PFSK-1 (cell line): ENCODE measurements at regions not wholly inside any gene's neighbourhood (a gene's known extent, or its start where the extent isn't known, plus 50 kb on each side); places are given as distances from the start of the nearest gene placed in this dataset.

ENCODE experiments used
- FOXP2 ChIP-seq: optimal IDR thresholded peaks from 2 replicates; pipeline ENCODE3; 2011; ENCODE audit warnings: borderline replicate concordance, control low read depth, inconsistent platforms; ENCODE audit not compliant: insufficient read depth; ENCODE audit errors: extremely low read length, extremely low read depth
- POLR2AphosphoS5 ChIP-seq: IDR thresholded peaks from 2 replicates; pipeline ENCODE4 v1.6.1; 2012; ENCODE audit warnings: low read depth, mild to moderate bottlenecking, control low read depth, low read length, moderate library complexity
- SIN3A ChIP-seq: IDR thresholded peaks from 2 replicates; pipeline ENCODE4 v1.6.1; 2012; ENCODE audit warnings: mild to moderate bottlenecking, low read length, moderate library complexity, borderline replicate concordance; ENCODE audit not compliant: insufficient read depth
- TAF1 ChIP-seq: IDR thresholded peaks from 2 replicates; pipeline ENCODE4 v1.6.1; 2012; ENCODE audit warnings: low read length, control low read depth, borderline replicate concordance; ENCODE audit not compliant: insufficient read depth
- TF ChIP-seq, protein P1 (sequence below), 2 experiments: IDR thresholded peaks; 2 replicates each; pipeline versions ENCODE4 v1.6.1 to v1.8.0; 2011 to 2012; ENCODE audit warnings: low read depth in 2 of 2, low read length in 2 of 2, control low read depth in 1 of 2, inconsistent platforms in 1 of 2, mild to moderate bottlenecking in 1 of 2, moderate library complexity in 1 of 2; ENCODE audit not compliant: insufficient read depth in 1 of 2

DNA sequence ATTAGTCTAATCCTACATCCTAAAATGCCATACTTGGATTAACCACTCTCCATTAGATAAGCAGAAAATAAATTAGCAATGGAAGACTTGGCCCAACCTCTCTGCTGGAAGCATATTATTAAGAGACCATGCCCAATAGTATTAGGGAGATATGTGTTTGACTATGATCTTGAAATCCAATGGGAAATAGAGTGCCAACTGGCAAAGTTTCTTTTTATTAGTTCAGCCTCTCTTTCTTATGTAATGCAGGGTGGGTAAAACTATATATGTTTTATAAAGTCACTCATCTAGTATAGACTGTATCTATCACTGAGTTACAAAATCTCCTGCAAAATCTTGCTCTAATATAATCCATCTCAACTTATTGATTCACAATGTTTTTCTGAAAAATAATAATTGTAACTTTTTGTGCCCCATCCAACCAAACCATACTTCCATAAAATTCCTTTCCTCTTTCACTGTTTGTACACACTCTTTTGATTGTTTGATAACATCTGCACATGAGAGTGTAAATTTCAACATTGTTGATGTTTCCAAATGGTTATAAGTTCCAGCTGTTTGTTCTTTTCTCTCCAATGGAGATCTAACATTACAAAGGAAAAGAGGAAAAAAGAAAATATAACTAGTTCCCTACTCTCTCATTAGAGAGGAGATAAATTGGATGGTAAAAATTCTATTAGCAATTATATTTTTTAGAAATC is 408.1 kb upstream of the ADGRL2 start:
- TF ChIP-seq FOXP2 (no peak), POLR2AphosphoS5 (no peak), TAF1 (no peak), SIN3A (no peak)
- TF ChIP-seq, protein P1, sequence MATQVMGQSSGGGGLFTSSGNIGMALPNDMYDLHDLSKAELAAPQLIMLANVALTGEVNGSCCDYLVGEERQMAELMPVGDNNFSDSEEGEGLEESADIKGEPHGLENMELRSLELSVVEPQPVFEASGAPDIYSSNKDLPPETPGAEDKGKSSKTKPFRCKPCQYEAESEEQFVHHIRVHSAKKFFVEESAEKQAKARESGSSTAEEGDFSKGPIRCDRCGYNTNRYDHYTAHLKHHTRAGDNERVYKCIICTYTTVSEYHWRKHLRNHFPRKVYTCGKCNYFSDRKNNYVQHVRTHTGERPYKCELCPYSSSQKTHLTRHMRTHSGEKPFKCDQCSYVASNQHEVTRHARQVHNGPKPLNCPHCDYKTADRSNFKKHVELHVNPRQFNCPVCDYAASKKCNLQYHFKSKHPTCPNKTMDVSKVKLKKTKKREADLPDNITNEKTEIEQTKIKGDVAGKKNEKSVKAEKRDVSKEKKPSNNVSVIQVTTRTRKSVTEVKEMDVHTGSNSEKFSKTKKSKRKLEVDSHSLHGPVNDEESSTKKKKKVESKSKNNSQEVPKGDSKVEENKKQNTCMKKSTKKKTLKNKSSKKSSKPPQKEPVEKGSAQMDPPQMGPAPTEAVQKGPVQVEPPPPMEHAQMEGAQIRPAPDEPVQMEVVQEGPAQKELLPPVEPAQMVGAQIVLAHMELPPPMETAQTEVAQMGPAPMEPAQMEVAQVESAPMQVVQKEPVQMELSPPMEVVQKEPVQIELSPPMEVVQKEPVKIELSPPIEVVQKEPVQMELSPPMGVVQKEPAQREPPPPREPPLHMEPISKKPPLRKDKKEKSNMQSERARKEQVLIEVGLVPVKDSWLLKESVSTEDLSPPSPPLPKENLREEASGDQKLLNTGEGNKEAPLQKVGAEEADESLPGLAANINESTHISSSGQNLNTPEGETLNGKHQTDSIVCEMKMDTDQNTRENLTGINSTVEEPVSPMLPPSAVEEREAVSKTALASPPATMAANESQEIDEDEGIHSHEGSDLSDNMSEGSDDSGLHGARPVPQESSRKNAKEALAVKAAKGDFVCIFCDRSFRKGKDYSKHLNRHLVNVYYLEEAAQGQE (IDR thresholded peaks at IDR 0.05; ENCODE audit: insufficient read depth in 1 of 2, low read depth in 2 of 2, low read length in 2 of 2) = no peak

DNA sequence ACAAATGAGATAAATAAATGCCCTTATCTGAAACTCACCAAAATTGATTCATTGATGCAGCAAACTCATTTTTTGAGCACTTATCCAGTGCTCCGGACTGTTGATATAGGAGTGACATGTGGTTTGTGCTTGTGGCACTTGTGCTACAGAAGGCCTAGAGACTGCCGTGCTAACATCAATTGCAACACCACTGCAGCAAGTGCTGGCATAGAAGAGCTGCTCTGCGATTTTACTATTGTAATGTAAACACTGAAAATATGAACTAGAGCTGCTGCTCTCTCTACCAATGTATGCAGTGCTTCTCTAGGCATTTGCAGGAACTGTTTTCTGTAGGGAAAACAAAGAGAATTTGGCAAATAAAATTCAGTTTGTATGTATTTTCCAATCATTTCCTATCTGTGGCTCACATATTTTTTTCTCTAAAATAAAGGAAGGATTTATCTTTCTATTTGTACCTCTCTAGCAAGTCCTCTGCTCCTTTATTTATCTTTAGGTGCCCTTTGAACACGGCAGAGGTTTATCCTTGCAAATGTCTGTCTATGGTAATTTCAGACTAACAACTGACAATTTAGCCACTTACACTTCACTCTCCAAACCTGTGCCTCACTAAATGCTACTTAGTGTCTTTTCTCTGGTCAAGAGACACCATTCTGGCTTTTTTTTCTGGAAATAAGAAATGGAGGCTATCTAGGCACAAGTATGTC is 409.5 kb upstream of the ADGRL2 start:
- TF ChIP-seq POLR2AphosphoS5 (no peak), SIN3A (no peak), TAF1 (no peak), FOXP2 (no peak)
- TF ChIP-seq, protein P1 (IDR thresholded peaks at IDR 0.05; ENCODE audit: insufficient read depth in 1 of 2, low read depth in 2 of 2, low read length in 2 of 2) = no peak

GRCh38 chr1:81388435-81388834 is 412.3 kb upstream of the ADGRL2 start:
- TF ChIP-seq POLR2AphosphoS5 (no peak), FOXP2 (no peak), SIN3A (no peak), TAF1 (no peak)

DNA sequence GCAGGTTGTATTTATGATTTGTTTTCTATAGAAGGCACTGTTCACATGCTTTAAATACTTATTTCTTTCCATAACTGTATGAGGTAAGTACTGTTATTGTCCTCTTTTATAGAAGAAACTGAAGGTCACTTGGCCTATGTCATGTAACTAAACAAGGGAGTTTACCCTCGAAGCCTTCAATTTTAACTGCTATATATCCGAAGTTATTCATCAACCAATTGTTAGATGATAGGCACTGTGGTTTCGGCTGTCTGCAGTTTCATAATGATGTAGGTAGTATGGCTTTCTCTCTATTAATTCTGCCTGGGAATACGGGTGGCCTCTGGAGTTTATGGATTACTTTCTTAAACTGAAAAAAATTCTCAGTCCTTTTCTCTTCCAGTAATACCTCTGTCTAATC is 413.3 kb upstream of the ADGRL2 start:
- TF ChIP-seq TAF1 (no peak), SIN3A (no peak), POLR2AphosphoS5 (no peak), FOXP2 (no peak)
- TF ChIP-seq, protein P1 (IDR thresholded peaks at IDR 0.05; ENCODE audit: insufficient read depth in 1 of 2, low read depth in 2 of 2, low read length in 2 of 2) = no peak

- no peak for TF ChIP-seq SIN3A
- TF ChIP-seq FOXP2 = no peak
- TF ChIP-seq TAF1 = no peak
Observed at GRCh38 chr1:81382561-81382960, 418.2 kb upstream of the ADGRL2 start.

- no peak for TF ChIP-seq FOXP2
- TF ChIP-seq POLR2AphosphoS5 = no peak
Observed at GRCh38 chr1:81381881-81382280, 418.9 kb upstream of the ADGRL2 start.

DNA sequence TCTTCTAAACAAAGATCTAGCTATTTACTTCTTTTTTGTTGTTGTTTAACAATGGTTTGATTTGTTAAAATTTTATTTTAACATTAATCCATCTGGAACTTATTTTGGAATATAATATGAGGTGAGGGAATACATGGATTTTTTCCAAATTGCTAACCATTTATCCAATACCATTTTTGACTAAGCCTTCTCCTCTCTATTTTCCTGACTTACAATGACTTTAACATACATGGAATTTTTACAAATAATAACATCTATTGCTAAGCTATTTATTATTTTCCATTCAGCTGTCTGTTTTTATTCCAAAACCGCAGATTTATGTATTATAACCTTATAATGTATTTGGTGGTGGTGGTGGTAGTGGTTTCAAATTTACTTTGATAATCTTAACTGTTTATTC is 420.3 kb upstream of the ADGRL2 start:
- TF ChIP-seq TAF1 (no peak), FOXP2 (no peak), POLR2AphosphoS5 (no peak), SIN3A (no peak)
- TF ChIP-seq, protein P1 (IDR thresholded peaks at IDR 0.05; ENCODE audit: insufficient read depth in 1 of 2, low read depth in 2 of 2, low read length in 2 of 2) = no peak
